Loucy (cell line): ENCODE measurements at regions not wholly inside any gene's neighbourhood (a gene's known extent, or its start where the extent isn't known, plus 50 kb on each side); places are given as distances from the start of the nearest gene placed in this dataset.
"Not testable (repeated sequence)": the region's sequence is repeated elsewhere in the genome, so short reads cannot be mapped to it uniquely, and the experiment has no call there.

Source experiments
- EZH2phosphoT487 ChIP-seq: fragments of 200-600 bp; IDR thresholded peaks from 2 replicates; pipeline ENCODE4 v1.6.1; 2018; ENCODE audit warnings: antibody characterized with exemption, mild to moderate bottlenecking, moderate library complexity, borderline replicate concordance
- TF ChIP-seq, protein P1 (sequence below): fragments of 200-600 bp; sonication (generic); conservative IDR thresholded peaks from 2 replicates; pipeline ENCODE4 v1.5.1; 2014; ENCODE audit warnings: mild to moderate bottlenecking, antibody characterized with exemption, low read length

DNA sequence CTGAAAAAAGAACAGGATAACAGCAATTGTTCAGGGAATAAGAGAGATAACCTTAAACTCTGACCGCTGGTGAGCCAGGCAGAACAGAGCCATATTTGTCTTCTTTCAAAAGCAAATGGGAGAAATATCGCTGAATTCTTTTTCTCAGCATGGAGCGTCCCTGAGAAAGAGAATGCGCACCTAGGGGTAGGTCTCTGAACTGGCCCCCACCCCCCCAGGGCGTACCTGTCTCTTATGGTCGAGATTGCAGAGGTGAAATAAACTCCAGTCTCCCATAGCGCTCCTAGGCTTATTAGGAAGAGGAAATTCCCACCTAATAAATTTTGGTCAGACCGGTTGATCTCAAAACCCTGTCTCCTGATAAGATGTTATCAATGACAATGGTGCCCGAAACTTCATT lies 655.2 kb upstream of the CHAC2 start:
- TF ChIP-seq, protein P1, sequence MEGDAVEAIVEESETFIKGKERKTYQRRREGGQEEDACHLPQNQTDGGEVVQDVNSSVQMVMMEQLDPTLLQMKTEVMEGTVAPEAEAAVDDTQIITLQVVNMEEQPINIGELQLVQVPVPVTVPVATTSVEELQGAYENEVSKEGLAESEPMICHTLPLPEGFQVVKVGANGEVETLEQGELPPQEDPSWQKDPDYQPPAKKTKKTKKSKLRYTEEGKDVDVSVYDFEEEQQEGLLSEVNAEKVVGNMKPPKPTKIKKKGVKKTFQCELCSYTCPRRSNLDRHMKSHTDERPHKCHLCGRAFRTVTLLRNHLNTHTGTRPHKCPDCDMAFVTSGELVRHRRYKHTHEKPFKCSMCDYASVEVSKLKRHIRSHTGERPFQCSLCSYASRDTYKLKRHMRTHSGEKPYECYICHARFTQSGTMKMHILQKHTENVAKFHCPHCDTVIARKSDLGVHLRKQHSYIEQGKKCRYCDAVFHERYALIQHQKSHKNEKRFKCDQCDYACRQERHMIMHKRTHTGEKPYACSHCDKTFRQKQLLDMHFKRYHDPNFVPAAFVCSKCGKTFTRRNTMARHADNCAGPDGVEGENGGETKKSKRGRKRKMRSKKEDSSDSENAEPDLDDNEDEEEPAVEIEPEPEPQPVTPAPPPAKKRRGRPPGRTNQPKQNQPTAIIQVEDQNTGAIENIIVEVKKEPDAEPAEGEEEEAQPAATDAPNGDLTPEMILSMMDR = not testable (repeated sequence)
- not testable (repeated sequence) for TF ChIP-seq EZH2phosphoT487
